CD4-positive, alpha-beta T cell treated with Interferon alpha-2 for 1 hour (primary cell): ENCODE measurements at regions not wholly inside any gene's neighbourhood (a gene's known extent, or its start where the extent isn't known, plus 50 kb on each side); places are given as distances from the start of the nearest gene placed in this dataset.

Experiments
- DNase-seq, 2 donors: peaks; one replicate each; pipeline ENCODE4 v3.0.0-alpha.2; 2020 to 2022

- DNase-seq: no peak
These were observed 104.0 kb upstream of the SSBP2 start for GRCh38 chr5:81854915-81855314.

- DNase-seq: no peak
These were observed 103.6 kb upstream of the SSBP2 start for GRCh38 chr5:81854485-81854884.

GRCh38 chr5:81853030-81853357, 102.1 kb upstream of the SSBP2 start:
- no peak for DNase-seq

- DNase-seq: peak in 1 of 2 donors; percentile 25
These were observed 101.6 kb upstream of the SSBP2 start for GRCh38 chr5:81852291-81853029.

- peak; percentile 89 to 92 for DNase-seq
These were observed 100.7 kb upstream of the SSBP2 start for GRCh38 chr5:81851481-81852178.

- DNase-seq: no peak
These were observed 99.8 kb upstream of the SSBP2 start for GRCh38 chr5:81850501-81851357.

GRCh38 chr5:81849770-81850367, 99.0 kb upstream of the SSBP2 start:
- DNase-seq: no peak

- no peak for DNase-seq
These were observed 97.5 kb upstream of the SSBP2 start for GRCh38 chr5:81848362-81848880.

- no peak for DNase-seq
These were observed 95.4 kb upstream of the SSBP2 start for GRCh38 chr5:81846301-81846700.

- DNase-seq: no peak
These were observed 92.9 kb upstream of the SSBP2 start for GRCh38 chr5:81843845-81844244.

- DNase-seq: no peak
These were observed 92.0 kb upstream of the SSBP2 start for GRCh38 chr5:81842795-81843398.

GRCh38 chr5:81839034-81839433, 88.1 kb upstream of the SSBP2 start:
- DNase-seq: no peak

GRCh38 chr5:81838307-81838906, 87.5 kb upstream of the SSBP2 start:
- DNase-seq: peak; percentile 32 to 53

- DNase-seq: no peak
These were observed 86.9 kb upstream of the SSBP2 start for GRCh38 chr5:81837667-81838306.

- DNase-seq: no peak
These were observed 85.0 kb upstream of the SSBP2 start for GRCh38 chr5:81835814-81836367.

GRCh38 chr5:81834021-81834660, 83.2 kb upstream of the SSBP2 start:
- DNase-seq: no peak

GRCh38 chr5:81830596-81830995, 79.7 kb upstream of the SSBP2 start:
- no peak for DNase-seq

- DNase-seq: no peak
These were observed 78.3 kb upstream of the SSBP2 start for GRCh38 chr5:81829242-81829641.

- no peak for DNase-seq
These were observed 76.6 kb upstream of the SSBP2 start for GRCh38 chr5:81827500-81827899.

- DNase-seq: no peak
These were observed 75.2 kb upstream of the SSBP2 start for GRCh38 chr5:81826128-81826527.

GRCh38 chr5:81825237-81825636, 74.3 kb upstream of the SSBP2 start:
- DNase-seq: no peak
